ENCODE measurements at regions not wholly inside any gene's neighbourhood (a gene's known extent, or its start where the extent isn't known, plus 50 kb on each side); places are given as distances from the start of the nearest gene placed in this dataset.

- DNase-seq = no peak
These were observed 86.3 kb downstream of the HS3ST1 start for GRCh38 chr4:11342401-11342800.

GRCh38 chr4:11341337-11342043, 87.2 kb downstream of the HS3ST1 start:
- DNase-seq = no peak

GRCh38 chr4:11338956-11339782, 89.5 kb downstream of the HS3ST1 start:
- no peak for DNase-seq

DNA sequence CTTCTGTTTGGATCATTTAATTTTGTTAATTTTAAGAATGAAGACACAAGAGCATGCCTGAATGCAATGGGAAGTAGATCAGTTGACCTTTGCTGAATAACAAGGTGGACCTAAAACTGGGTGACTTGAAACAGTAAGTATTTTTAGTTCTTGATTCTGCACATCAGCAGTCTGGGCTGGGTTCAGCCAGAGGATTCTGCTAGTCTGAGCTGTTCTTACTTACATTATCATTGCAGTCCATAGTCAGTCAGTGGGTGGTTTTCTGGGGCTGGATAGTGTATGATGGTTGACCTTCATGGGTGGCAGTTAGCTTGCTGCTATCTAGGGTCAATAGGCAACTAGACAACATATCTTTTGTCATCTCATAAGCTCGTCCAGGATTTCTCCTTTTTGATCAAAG, 91.4 kb downstream of the HS3ST1 start:
- DNase-seq = no peak

- no peak for DNase-seq
These were observed 92.3 kb downstream of the HS3ST1 start for GRCh38 chr4:11336435-11336834.

- no peak for DNase-seq
These were observed 93.8 kb downstream of the HS3ST1 start for GRCh38 chr4:11334887-11335286.

DNA sequence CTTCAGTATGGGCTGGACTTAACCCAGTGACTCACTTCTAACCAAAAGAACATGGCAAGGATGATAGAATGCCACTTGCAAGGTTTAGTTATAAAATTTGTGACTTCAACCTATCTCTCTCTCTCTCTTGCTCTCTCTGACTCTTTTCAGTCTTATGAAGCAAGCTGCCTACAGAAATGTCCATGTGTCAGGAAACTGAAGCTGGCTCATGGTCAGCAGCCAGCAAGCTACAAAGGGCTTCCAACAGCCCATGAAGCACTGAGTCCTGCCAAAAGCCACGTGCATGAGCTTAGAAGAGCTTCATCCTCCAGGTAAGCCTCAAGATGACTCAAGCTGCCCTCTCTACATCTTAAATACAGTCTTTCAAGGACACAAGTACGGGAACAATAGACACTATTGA, 100.3 kb downstream of the HS3ST1 start:
- DNase-seq = no peak

DNA sequence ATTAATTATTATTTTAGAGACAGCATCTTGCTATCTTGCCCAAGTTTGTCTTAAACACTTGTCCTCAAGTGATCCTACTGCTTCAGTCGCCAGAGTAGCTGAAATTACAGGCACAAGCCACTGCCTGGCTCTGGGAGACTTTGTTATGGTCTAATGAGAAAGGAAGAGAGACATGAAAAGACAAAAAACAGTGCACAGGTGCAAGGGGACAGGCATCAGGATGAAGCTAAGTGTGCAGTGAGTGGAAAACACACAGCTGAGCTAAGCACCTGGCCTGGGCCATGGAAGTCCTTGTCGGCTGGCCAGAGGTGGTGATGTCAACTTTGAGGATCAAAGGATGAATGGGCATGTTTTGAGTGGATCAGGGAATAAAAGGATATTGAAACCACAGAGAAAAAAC, 102.7 kb downstream of the HS3ST1 start:
- no peak for DNase-seq

GRCh38 chr4:11323771-11324170, 104.9 kb downstream of the HS3ST1 start:
- DNase-seq = no peak

DNA sequence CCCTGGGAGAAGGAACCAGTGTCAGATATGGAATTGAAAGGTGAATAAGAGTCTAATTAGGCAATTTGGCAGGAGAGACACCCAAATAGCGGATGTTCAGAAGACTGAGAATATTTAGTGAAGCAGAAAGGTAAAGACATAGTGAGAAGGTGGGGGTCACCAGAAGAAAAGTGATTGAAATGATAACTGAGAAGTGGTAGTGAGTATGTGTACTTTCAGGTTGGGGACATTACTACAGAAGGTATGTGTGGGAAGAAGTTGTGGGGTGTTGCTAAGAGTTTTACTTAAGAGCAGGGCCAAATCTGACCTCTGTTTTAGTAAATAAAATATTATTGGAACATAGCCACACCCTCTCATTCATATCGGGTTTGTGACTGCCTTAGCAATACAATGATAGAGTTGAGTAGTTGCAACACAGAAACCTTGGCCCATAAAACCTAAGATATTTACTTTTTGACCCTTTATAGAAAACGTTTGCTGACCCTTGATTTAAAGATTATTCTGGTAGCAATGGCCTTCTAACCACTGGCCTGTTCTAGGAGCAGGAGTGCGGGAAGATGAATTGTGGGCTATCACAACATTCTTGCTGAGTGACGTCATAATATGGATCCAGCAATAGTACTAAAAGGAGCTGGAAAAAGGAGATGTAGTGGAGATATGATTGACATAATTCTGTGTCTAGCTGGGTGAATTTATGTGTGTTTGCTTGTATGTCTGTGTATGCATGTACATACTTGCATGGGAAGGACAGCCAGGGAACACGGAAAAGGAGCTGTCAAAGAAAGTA, 115.3 kb downstream of the HS3ST1 start:
- DNase-seq = no peak

DNA sequence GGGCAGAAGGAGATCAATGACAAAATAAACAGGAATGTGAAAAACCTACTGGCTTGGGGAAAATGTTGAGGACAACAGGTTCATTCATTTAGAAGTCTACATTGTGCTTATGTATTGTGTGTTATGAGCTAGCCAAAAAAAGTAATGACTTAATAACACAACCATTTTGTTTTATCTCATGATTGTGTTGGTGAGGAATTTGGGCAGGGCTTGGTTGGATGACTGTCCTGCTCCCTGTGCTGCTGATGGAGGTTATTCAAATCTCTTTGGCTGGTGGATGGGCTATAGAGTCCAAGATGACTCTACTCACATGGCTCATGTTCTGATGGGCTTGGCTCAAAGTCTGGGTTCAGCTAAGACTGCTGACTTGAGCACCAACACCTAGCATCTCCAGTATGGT, 116.3 kb downstream of the HS3ST1 start:
- no peak for DNase-seq

DNA sequence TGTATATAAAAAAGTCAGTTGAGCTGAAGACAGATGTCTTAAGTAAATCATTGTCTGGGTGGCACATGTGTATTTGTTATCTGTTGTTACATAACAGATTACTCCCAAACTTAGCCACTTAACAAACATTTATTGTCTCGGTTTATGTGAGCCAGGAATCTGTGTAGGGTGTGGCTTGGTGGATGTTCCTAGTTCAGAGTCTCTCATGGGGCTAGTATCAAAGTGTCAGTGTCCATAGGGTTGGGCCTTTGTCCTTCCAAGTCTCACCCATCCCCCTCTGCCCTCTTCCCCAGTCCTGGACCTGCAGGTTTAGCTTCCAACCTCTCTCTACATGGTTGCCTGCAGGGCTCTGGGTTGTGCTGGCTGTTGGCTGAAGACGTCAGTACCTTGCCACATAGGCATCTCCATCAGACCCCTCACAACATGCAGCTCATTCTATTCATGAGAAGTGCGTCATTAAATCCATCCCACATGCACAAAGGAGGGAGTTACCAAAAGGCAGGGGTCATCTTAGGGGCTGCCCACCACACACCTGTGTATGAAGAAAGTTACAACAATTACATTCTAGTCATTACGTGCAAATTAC, 127.5 kb downstream of the HS3ST1 start:
- no peak for DNase-seq

DNA sequence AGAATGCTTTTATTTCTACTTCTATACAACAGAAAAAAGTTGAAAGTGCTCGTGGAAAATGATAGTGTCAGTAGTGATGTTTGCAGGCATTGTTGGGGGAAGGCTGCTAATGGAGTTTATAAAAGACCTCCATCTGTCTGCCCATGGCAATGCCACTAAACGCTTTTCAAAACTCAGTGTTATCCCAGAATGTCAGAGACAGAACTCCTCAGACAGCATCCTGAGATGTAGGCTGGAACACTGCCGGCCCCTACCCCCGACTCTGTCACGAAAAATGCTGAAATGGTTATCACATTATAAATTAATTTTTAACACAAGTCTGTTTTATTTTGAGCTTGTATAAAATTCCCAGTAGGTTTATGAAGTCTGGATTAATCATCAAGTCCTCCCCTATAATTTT, 128.9 kb downstream of the HS3ST1 start:
- no peak for DNase-seq

DNA sequence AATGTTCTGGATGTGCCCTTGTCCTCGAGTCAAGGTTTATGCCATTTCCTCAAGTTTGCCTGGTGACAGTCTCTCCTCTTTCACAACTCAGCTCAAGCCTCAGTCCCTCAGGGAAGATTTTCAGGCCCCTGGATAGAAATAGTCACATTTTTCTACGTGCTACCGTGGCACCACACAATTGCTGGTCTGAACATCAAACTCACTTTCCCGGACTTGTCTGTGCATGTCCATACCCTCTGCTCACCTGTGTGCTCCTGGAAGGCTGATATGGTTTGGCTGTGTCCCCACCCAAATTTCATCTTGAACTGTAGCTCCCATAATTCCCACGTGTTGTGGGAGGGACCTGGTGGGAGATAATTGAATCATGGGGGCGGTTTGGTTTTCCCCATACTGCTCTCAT, 129.7 kb downstream of the HS3ST1 start:
- no peak for DNase-seq

DNA sequence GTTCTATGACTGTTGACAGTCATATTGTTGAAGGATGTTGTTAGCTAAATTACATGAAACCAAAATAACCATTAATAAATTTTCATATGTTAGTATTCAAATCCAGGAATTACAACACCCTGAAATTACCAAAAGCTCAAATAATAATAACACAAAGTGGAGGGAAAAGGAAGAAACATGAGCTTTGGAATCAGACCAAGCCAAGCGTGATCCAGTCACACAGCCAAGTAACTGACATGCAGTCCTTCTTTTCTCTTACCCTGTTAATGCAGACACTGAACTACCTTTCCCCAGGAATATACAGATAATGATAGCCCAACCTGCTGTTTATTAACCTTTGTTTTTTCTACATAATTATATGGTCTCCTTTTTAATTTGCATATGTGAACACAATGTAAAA, 130.2 kb downstream of the HS3ST1 start:
- no peak for DNase-seq

GRCh38 chr4:11297627-11298026, 131.1 kb downstream of the HS3ST1 start:
- no peak for DNase-seq

GRCh38 chr4:11297201-11297600, 131.5 kb downstream of the HS3ST1 start:
- DNase-seq = no peak

DNA sequence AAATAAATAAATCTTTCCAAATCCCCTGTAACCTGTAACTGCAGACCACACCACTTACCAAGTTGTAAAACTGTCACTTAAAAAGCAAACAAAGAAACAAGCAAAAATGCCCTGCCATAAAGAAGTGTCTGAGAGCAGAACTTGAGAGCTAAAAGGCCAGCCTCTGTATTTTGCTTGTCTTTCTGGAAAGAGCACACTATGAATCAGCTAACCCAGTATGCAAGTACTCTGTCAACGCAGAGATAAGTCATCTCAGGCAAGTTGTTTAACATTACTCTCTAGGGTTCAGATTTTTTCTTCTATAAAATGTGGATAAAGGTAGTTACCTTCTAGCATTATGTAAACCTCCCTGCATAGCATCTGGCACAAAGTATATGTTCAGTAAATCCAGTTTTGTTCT, 134.8 kb downstream of the HS3ST1 start:
- no peak for DNase-seq

- DNase-seq = no peak
These were observed 141.6 kb downstream of the HS3ST1 start for GRCh38 chr4:11287055-11287454.

DNA sequence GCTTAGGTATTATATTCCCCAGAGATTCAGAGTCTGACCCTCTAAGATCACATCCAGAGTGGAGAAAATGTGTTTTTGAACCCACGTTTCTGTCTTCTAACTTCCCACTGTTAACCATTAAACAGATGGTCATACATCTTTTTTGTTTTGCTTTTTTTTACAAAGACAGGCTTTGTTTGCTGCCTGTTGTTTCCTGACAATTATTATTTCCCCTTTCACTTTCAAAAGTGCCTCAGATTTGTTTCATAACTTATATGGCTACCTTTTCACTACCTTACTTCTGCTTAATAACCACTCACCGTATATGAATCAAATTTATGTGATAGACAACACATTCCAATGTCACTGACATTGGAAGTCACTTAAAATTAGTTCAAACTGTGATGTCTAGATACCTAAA, 142.2 kb downstream of the HS3ST1 start:
- DNase-seq = no peak

GRCh38 chr4:11281720-11282119, 147.0 kb downstream of the HS3ST1 start:
- DNase-seq = no peak

DNA sequence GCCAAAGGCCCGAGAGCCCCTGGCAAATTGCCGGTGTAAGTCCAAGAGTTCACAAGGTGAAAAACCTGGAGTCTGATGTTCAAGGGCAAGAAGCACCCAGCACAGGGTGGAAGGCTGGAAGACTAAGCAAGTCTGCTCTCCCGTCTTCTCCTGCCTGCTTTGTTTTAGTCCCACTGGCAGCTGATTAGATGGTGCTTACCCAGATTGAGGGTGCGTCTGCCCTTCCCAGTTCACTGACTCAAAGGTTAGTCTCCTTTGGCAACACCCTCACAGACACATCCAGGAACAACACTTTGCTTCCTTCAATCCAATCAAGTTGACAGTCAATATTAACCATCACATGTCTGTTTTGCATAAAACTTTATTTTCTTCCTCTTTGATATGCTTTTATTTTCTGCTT, 157.4 kb downstream of the HS3ST1 start:
- no peak for DNase-seq

DNA sequence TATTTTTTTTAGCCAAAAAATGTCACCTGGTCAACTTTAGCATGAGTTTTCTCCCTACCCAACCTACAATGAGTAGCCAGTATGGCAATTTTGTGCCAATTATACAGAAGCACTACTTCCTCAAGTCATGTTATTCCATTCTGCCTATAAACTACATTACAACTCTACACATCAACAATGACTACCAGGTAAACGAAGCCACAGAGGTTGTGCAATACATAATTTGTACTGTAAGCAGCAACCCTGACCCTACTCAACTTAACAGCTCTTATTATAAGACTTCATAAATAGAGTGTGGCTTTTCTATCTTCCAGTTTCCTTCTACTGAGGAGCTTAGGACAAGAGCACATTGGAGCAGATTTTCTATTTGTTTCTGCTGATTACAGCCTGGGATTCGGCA, 160.5 kb downstream of the HS3ST1 start:
- no peak for DNase-seq
